Left kidney (tissue), 1 donor: ENCODE measurements at regions not wholly inside any gene's neighbourhood (a gene's known extent, or its start where the extent isn't known, plus 50 kb on each side); places are given as distances from the start of the nearest gene placed in this dataset.
"Not testable (repeated sequence)": the region's sequence is repeated elsewhere in the genome, so short reads cannot be mapped to it uniquely, and the experiment has no call there.

ENCODE experiments used
- DNase-seq: peaks from one replicate; pipeline ENCODE4 v3.0.0-alpha.2; 2013

GRCh38 chr15:30760633-30761032 is 134.7 kb downstream of the ARHGAP11B start:
- not testable (repeated sequence) for DNase-seq

DNA sequence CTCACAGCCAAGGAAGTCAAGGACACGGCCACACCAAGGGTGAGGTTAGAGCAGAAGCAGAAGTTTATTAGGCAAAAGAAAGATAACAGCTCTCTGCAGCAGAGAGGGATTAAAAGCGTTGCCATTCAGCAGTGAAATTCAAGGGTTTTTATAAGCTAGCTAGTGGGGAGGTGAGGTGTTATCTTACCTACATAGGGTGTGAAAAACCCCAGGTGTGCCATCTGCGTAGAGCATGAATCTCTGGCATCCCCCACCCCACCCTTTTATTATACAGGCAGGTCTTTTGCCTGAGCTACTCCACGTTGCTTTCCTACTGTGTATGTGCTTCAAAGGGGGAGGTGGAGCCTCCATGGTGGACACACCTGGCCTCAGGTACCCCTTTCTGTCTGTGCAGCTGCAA is 135.4 kb downstream of the ARHGAP11B start:
- DNase-seq, result not testable (repeated sequence)

- not testable (repeated sequence) for DNase-seq
Measured at GRCh38 chr15:30769390-30770124, 134.2 kb upstream of the FAN1 start.

GRCh38 chr15:30770759-30771158 is 133.0 kb upstream of the FAN1 start:
- DNase-seq, result no peak

DNA sequence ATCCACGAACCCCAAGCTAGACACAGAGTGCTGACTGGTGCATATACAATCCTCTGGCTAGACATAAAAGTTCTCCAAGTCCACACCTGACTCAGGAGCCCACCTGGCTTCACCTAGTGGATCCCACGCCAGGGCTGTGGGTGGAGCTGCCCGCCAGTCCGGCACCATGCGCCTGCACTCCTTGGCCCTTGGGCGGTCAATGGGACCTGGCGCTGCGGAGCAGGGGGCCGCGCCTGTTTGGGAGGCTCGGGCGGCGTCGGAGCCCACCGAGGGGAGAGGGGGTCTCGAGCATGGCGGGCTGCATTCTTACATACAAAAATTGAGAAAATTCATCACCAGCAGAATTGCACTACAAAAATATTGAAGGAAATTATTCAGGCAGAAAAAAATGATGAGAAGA is 120.7 kb upstream of the FAN1 start:
- no peak for DNase-seq

GRCh38 chr15:30788595-30788994 is 115.1 kb upstream of the FAN1 start:
- DNase-seq, result no peak

DNA sequence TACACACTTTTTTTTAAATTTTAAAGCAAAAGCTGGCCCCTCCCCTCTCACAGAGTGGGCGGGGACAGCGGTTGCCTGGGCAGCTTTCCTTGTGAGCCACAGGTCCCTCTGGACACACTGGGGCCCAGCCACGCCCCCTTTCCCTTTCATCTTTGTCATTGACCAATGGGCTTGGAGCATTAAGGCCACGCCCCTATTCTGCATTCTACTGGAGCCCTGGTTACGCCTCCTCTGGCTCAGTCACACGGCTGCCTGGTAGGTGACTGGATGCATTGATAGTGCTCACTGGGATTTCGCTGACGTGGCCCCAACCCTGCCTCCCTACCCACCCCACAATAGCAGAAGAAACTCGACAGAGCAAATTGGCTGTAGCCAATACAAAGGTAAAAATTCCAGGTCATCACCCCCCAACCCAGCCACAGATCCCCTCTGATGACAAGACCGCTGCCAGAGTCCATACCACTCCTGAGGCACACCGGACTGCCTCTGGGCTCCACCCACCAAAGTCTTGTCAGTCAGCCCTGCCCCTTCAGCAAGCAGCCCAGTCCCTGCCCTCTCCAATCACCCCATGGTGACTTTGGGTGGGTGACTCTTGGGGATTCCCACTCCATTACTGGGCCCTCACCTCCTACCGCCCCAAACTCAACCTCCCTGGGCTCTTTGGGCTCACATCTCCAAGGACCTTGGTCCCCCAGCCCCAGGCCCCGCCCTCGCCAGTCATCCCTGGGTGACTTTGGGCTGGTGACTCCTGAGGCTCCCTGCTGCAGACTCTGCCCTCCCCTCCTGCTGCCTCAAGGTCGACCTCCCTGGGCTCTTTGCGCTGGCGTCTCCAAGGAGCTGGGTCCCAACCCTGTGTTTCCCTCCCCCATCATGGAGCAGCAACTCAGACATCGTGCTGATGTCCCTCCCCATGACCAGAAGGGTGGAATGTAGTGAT is 112.2 kb upstream of the FAN1 start:
- DNase-seq, result no peak

DNA sequence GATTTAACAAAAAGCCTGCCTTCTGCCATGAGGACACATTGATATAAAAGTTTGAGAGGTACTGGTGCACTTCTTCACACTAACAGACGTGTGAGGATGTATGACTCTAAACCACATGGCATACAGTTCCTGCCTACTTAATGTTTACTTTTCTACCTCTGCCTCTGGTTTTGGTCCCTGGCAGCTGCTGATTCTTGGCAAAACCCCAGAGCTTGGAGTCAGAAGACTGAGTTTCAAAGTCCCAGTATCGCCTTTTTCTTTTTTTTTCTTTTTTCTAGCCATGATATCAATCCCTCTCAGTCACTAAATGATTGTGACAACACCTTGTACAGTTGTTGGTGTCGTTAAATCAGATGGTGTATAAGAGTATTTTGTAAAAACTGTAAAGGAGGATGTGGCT is 110.9 kb upstream of the FAN1 start:
- not testable (repeated sequence) for DNase-seq

DNA sequence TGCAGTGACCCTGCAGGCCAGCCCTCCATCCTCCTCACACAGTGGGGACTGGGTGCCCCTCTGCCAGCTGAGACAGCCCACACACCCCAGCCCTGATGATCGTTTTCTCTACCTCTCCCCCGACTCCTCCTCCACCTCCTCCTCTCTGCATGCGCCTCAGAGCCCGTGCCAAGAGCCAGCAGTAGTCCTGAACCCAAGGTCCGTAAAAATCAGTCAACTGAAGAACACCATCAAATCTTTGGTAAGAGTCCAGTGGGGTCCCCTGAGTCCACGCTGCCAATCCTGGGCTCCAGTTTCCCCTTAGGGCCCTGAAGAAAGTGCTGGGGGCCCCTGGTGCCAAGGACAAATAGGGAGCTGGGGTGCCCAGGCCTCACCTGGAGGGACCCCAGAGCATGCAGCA is 109.3 kb upstream of the FAN1 start:
- no peak for DNase-seq

GRCh38 chr15:30799565-30799964 is 104.2 kb upstream of the FAN1 start:
- DNase-seq, result not testable (repeated sequence)

DNA sequence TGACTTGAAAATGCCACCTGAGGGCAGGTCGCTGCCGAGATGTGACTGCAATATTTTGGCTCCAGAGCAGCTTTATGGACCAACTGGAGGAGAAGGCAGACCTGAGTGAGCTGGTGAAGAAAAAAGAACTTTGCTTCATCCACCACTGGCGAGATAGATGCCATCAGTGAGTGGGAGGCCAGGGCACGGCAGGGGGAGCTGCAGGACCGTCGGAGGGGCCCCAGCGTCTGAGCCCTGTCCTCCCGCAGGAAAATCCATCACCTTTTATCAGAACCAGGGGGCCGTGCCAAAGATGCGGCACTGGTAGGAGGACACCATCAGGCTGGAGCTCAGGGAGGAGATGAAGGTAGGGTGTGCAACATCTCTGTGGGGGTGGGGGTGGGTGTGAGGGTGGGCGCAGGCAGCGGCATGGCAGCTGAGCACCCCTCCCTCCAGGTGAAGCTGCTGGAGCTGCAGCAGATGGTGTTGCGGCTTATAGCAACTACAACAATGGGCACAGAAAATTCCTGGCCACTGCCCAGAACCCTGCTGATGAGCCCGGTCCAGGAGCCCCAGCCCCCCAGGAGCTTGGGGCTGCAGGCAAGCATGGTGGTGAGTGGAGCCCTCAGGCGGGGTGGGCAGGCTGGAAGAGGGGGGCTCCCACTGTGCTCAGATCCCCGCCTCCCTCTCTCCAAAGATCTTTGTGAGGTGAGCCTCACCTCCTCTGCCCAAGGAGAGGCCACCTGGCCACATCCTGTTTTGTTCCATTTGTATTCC is 102.4 kb upstream of the FAN1 start:
- not testable (repeated sequence) for DNase-seq

DNA sequence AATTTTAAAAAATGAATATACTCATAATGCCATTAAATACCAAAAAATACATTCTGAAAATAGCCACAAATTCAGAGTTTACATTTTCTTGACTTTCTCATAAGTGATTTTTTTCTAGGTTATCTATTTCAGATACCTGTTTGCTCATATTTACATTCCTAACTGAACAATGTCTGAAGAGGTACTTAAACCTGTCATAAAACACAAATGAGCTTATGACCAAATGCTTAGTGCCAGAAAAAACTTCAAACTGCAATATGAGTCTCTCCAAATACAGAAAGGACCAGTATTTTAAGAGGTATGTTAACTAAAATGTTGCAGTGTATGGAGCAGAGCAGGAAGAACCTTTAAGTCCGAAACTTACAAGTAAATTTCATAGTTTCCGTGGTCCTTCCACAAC is 101.7 kb upstream of the FAN1 start:
- DNase-seq, result not testable (repeated sequence)

DNA sequence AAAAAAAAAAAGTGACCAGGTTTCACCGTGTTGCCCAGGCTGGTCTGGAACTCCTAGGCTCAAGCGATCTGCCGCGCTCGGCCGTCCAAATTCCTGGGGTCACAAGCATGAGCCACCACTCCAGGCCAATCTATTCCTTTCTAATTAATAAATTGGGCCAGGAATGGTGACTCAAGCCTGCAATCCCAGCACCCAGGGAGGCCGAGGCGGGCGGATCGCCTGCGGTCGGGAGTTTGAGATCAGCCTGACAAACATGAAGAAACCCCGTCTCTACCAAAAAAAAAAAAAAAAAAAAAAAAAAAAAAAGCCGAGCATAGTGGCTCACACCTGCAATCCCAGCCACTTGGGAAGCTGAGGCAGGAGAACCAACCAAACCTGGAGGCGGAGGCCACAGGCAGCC is 100.0 kb upstream of the FAN1 start:
- not testable (repeated sequence) for DNase-seq

GRCh38 chr15:30816430-30816829 is 87.3 kb upstream of the FAN1 start:
- DNase-seq, result no peak

DNA sequence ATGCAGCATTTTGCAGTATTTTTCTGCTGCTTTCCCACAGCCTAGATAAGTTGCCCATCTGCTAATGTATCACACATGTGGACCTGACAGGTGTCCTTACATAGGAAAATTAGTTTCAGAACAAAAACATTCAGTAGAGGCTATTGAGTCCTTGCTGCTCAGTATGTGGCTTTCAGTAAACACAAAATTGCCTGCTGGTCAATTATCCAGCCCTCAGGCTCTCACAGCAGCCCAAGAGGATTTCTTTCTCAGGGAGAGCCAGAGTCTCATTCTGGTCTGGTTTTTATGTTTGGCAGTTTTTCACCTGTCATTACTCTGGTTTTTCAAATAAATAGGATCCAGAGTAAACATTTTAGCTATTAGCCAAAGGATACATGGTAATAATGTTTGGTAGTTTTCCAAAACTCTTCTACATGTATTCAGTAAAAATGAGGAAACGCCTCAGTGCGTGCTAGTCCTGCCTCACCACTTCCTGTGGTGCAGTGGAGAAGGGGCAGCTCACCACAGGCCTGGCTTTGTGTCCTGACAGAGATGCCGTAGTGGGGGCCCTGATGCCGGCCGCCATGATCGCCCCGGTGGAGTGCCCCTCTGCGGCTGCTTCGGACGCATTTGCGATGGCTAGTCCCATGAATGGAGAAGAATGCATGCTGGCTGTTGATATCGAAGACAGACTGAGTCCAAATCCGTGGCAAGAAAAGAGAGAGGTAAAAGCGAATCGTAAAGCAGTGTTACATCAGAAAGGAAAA is 80.5 kb upstream of the FAN1 start:
- DNase-seq, result not testable (repeated sequence)

GRCh38 chr15:30824518-30825195 is 79.1 kb upstream of the FAN1 start:
- no peak for DNase-seq

DNA sequence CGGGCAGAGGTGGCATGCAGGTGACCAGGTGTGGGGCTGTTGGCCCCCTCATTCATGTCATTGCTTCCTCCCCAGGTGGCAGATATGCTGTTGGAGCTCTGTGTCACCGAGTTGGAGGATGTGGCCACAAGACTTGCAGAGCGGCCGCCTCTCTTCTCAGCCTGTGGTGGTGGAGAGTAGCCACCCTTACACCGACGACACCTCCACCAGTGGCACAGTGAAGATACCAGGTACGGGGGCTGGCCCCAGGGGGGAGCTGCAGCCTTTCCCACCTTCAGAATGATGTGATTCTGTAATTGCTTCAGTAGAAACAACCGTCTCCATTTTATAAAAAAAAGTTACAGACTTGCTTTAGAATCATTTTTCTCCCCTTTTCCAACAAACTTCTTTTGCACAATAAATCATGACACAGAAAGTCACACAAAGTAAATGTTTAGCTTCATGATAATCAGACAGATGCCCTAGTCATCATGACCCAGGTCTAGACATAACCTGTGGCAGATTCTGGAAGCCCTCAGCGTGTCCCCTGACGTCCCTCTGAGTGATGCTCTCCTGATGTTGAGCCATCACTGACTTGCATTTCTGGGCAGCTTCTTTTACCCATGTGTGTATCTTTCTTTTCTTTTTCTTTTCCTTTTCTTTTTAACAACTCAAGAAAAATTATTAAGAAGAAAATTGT is 76.0 kb upstream of the FAN1 start:
- no peak for DNase-seq

DNA sequence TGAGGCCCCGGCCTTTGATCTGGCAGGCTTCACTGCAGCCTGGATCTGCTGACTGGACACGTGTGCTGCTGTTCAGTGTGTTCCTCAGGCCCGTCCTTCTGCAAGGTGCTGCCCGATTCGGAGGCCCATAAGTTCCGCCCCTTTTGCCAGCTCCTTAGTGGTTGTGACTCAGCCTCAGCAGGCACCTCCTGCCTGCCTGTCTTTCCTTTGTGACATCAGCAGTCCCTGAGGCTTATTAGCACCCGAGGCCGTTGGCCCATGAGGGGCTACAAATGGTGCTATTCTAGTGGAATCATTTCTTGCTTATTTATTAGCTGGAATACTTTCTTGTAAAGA is 75.4 kb upstream of the FAN1 start:
- not testable (repeated sequence) for DNase-seq

- DNase-seq, result no peak
Measured at GRCh38 chr15:30830961-30831360, 72.8 kb upstream of the FAN1 start.

DNA sequence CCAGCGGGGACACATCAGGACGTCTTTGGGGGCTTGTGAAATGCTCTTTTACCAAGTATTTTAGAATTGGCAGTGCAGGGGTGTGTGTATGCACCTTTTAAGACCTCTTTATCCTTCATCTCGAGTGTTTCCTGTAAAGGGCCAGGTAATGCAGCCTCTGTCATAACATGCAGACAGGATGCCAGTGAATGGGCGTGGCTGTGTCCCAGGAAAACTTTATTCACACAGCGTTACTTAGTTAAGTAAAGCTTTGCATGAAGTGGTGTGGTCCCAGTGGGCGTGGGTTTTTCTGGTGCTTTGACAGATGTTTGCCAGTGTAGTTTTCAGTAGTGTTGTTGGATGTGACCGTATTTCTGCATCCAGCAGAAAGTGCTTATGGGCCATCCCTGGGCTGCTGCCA is 70.3 kb upstream of the FAN1 start:
- not testable (repeated sequence) for DNase-seq

DNA sequence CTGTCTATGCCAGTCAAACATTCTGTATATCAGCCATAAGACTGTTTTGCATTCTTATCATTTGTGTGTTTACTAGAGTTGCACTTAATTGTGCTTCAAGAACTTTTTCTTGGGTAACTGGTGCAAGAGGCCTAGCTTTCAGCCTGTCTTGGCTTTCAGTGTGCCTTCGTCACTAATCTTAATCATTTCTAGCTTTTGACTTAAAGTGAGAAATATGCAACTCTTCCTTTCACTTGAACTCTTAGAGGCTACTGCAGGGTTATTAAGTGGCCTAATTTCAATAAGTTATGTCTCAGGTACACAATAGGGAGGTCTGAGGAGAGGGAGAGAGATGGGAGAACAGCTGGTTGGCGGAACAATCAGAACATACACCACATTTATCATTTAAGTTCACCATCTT is 62.1 kb upstream of the FAN1 start:
- DNase-seq, result not testable (repeated sequence)
